HK-2 (cell line): ENCODE measurements at regions not wholly inside any gene's neighbourhood (a gene's known extent, or its start where the extent isn't known, plus 50 kb on each side); places are given as distances from the start of the nearest gene placed in this dataset.
A peak's percentile ranks its signal among the peaks of the same experiment; 100 is the strongest.
"Not testable (repeated sequence)": the region's sequence is repeated elsewhere in the genome, so short reads cannot be mapped to it uniquely, and the experiment has no call there.

Experiments used
- DNase-seq: peaks from one replicate; pipeline ENCODE4 v3.0.0-alpha.2; 2018; ENCODE audit not compliant: unreplicated experiment

DNA sequence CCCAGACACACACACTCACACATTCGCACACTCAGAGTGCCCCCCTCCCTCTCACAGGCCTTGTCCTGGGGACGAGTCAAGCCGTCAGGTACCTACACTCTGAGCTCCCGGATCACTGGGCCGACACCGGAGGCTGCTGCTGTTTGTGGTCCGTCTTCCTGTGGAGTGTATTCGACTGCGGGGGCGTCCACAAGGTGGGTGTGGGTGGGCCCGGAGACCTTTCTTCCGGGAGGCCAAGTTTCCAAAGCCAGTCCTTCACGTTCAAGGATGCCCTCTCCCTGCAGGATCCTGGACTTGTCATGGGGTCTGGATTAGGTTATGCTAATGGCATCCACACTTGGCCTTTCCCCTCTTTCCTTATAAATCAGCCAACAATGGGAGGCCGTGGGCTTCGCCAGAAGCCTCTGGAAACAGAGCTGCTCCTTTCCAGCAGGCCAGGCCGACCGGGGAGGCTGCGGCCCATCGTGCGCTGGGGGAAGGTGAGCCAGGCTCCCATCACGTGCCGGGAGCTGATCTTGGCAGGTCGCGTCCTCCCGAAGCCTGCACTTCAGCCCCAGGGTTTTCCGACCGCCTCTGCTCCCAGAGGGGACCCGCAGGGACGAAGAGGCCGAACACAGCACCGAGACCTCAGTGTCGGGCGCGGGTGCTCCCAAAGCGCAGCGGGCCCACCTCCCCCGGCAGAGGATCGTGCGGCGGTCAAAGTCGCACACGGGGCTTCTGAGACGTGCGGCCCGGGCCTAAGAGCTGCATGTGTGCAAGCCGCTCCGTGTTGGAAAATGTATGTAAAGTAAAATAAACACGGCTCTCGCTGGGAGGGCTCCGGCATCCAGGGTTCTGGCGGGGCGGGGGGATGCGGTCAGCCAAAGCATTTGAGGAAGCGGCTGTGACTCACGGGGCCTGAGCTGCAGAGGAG lies 196.5 kb upstream of the ZNF469 start:
- DNase-seq: not testable (repeated sequence)

DNA sequence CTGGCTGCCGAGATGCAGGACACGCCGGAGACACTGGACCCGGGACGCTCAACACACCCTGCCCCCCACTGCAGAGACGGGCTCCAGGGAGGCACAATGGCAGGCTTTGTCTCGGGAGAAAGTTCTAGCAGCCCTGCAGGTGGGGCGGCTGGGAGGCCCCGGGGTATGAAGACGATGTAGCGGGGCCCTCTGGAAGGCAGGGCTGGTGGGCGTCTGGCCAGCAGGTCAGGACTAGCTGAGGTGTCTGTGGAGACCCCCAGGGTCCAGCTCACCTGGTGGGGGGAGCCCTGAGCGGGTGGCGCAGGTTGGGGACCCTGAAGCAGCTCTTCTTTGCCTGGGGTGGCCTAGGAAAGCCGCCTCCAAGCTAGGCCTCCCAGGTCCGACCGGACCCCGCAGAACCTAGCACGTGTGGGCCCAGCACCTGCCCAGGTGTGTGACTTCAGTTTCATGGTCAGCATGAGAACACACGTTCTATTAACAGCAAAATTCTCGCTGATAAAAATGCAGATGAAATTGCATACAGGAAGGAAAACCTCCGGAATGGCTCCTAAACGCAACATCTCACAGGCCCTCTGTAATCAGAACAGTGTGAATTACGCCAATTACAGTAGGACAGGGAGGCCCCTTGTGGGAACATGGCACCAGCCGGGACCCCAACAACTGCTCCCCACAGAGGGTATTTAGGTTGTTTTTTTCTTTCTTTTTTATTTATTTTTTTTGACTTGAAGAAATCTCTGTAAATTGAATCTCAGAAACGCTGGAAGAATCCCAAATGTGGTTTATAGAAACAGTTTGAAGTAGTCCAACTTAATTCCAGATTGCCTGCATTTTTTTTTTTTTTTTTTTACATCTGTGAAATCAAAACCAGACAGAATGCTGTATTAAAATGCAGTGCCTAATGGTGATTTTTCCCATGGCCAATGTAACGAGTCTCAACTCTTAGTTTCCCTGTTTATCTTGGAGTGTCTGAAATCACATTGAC lies 195.6 kb upstream of the ZNF469 start:
- DNase-seq: not testable (repeated sequence)

DNA sequence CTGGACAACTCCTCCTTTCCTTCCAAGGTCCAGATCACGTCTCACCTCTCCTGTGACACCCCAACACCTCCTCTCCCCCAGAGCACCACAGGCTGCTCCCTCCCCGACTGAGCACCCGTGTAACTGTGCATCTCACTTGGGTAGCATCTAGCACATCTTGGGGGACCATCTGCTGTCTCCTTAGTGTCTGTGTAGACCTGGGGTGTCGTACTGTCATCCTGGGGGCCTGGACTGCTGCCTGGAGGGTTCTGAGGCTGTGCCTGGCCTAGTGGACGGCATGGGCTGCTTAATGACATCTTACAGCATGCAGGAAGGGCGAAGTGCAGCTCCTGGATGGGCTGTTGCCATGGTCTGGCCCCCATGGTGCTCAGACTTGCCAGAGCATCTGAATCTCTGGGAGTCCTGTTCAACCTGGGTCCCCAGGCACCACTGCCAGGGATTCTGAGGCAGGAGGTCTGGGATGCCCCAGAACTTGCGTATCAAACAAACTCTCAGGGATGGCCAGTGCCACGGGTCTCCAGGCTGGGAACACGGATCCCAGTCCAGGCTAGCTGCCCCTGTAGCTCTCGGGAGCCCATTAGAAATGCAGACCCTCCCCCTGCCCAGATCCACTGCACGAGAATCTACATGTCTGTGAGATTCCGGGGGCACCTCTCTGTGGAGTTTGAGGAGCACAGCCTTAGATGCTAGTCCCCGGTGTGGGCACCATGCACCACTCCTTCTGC lies 194.4 kb upstream of the ZNF469 start:
- DNase-seq: not testable (repeated sequence)

DNA sequence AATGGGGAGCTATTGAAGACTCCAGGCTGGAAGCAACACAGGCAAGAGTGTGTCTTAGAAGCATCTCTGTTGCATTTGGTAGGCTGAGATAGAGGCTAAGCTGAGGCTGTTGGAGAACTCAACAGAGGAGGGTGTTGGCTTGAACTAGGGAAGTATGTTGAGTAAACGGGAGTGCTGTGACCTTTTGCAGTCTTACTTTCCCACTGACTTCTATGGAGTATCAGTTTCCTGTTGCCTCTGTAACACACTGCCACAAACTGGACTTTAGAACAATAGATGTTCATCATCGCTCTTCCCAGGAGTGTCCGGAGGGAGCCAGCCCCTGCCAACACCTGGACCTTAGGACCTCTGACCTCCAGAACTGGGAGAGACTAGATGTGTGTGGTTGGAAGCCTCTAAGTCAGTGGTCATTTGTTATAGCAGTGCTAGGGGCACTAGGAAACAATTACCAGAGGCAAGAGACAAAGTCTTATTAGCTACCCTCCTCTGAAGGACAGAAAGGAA lies 192.1 kb upstream of the ZNF469 start:
- not testable (repeated sequence) for DNase-seq

DNA sequence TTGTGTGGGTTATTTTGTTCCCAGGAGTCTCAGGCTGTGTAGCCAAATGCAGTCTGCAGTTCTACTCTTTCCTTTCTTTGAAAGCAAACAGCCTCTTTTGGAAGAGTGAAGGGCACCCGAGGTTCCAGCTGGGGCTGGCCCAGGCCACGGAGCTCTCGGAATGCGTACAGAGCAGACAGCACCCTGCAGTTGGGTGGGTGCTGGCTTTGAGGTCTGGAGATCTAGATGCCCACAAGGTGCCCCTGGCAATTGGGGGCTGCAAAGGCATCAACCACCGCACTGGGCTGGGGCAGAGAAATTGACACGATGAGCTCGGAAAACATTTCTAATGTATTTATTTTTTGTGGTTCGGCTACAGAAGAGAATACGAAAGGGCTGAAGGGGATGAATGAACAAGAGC lies 191.6 kb upstream of the ZNF469 start:
- DNase-seq: not testable (repeated sequence)

DNA sequence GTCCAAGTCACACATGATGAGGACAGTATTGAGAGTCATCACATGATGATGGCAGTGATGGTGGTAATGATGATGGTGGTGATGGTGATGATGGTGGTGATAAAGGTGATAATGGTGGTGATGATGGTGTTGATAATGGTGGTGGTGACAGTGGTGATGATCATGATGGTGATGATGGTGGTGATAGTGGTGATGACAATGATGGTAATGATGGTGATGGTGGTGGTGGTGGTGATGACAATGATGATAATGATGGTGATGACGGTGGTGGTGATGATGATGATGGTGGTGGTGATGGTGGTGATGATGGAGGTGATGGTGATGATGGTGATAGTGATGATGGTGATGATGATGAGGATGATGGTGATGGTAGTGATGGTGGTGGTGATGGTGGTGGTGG lies 190.2 kb upstream of the ZNF469 start:
- DNase-seq: no peak

DNA sequence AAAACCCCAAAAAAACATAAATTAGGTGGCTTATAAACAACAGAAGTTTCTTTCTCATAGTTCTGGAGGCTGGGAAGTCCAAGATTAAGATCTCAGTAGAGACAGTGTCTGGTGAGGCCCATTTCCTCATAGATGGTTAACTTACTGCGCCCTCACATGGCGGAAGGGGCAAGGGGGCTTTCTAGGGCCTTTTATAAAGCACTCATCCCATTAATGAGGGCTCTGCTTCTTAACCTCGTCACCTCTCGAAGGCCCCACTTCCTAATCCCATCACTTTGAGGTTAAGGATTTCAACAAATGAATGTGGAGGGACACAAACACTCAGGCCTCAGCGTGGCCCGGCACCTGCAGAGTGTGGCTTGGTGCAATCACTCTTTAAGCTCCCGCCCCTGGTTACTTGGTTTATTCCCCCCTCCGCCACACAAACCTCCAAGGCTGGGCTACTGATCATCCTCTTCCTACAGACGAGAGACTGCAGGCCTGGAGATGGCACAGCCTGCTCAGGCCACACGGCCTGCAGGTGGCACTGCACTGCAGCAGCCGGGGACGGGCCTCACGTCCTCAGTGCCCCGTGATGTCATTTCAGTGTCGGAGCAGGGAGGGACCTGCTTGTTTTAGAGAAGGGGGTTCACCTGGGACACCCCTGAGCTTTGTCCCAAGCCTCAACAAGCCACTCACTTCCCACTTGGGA lies 188.9 kb upstream of the ZNF469 start:
- peak; percentile 54 for DNase-seq

DNA sequence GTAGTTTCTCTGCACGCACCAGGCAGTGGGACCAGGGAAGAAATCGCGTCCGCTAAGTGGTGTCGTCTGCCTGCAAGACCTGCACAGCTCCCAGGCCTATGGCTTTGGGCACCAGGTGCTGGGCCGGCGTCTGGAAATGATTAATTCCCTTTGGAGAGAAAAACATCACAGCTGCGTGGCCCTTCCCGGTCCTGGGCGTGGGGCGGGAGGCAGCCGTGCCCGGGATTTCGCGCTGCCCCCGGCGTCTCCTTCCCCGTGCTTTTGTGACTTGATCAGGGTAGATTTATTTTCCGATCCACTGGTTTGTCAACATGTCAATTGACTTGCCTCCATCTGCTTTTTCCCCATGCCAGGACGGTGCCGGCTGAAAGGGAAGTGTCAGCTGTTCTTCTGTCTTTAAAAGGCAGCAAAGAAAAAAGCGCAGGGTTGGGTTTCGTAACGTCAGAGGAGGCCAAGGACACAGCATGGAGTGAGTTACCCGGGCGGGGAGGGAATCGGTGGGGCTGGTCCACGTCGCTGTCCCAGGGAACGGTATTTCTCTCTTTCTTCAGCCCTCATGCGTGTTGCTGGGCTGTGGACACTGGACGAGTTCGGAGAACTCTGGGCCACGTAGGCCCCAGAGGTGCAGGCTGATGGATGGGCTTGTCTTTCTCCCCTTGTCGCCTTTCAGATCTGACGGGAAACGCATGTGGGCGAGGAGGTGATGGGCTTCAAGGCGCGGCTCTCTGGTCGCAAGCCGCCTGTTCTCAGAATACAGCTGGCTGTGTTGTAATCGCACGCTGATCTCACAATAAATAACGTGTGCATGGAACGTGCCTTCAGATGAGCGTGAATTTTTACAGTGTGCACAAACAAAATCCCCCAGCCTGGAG lies 188.1 kb upstream of the ZNF469 start:
- peak; percentile 21 for DNase-seq

DNA sequence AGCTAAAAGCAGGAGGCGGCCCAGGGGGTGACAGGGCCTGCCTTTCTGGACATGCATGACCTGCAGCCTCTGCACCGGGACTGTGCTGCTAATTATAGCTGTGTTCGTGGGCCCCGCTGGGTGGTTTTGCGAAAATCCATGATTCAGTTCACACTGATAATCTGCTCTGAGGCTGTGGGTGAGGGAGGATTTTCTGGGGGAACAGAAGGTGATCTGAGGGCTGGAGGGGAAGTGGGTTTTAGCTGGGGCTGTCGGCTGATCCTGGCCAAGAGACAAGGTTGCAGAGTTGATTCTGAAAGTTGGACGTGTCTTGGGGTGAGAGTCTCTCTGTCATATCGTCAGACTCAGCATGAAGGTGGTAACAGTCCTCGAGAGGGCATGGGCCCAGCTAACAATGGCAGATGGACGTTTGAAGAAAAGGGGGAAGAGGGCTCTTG lies 187.5 kb upstream of the ZNF469 start:
- no peak for DNase-seq

DNA sequence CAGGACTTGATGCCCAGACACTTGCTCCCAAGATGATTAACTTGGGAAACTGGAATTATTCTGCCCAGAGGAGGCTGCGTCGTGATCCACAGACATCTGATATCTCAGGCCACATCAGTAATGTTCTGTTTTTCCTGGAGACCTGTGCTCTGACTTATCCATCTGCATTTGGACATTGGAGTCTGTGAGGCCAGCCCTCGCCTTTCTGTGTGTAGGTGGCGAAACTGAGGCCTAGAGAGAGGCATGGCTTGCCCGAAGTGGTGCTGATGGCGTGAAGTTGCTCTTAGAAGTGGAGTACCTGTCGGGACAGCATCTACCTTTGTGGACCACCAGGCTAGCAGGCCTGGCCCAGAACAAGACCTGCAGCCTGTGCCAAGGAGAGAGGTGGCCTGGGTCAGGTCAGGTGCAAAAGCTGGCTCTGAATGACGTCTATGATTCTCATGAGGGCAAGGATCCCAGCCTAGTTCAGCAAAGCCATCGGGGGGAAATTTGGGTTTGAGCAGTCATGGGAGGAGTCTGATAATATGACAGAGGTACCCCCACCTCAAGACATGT lies 186.8 kb upstream of the ZNF469 start:
- no peak for DNase-seq

DNA sequence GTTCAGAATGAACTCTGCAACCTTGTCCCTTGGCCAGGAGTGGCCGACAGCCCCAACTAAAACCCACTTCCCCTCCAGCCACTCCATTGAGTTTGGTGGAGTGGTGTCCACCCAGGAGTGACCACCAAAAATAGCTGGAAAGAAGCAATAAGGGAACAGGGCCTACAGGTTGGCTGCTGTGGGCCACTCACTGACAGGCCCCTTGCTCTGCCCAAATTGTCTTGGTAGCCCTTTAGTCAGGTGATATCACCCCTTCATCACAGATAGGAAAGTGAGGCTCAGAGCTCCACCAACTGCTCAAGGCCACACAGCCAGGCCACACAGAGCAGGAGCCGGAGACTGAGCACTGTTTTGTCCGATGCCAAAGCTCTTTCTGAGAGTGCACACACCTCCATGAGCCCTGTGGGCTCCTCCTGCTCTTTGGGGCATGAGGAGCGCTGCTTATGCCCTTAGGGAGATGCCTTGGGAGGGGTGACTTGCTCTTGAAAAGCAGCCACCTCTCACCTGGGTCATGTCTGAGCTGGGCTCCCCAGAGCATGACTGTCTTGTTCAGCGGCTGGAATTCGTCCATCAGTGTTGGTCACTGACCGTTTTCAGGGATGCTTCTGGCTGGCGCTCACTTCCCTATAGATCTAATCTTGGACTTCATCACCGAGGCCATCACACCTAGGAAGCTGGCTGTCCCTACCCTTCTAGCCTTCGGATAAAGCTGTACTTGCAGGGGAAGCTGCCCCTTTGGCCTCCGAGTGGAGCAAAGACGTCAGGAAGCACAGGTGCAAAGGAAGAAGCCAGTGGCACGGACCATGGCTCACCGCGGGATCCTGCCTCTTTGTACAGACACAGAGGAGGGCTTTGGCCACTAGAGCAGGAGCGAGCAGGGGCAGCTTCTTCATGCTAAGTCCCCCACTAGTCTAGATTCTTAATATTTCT lies 186.0 kb upstream of the ZNF469 start:
- no peak for DNase-seq

DNA sequence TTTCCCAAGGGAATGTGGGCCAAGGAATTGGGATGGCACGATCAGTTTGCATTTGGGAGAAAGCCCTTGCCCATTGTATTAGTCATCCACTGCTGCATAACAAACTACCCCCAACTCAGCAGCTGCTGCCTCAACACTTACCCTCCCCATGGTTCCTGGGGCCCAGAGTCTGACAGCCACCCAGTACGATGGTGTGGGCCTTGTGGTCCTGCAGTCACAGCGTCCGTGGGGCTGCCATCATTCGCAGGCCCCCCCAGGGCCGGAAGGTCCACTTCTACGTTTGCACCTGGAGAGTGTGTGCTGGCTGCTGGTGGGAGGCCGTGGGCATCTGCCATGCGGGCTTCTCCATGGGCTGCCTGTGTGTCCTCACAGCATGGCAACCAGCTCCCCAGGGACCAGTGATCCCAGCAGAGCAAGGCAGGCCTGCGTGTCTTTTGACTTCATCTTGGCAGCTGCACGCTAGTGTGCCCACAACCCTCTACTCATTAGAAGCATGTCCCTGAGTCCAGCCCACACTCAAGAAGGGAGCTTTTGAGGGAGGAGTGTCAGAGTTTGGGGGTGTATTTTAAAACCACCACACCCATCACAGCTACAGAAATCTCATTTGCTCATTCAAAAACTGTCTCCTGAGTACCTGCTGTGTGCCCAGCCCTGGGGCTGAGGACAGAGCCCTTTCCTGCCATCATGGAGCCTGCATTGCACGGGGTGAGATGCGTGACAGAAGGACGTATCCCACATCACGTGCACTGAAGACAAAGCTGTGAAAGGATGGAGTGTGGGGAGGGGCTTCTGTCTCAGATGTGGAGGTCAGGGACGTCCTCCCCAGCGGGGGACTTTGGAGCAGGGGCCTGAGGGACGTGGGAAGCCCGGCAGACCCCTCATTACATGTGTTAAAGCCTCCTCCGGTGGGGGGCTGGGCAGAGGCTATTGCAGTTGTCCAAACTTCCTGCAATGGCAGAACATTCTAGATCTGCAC lies 185.0 kb upstream of the ZNF469 start:
- DNase-seq: no peak

DNA sequence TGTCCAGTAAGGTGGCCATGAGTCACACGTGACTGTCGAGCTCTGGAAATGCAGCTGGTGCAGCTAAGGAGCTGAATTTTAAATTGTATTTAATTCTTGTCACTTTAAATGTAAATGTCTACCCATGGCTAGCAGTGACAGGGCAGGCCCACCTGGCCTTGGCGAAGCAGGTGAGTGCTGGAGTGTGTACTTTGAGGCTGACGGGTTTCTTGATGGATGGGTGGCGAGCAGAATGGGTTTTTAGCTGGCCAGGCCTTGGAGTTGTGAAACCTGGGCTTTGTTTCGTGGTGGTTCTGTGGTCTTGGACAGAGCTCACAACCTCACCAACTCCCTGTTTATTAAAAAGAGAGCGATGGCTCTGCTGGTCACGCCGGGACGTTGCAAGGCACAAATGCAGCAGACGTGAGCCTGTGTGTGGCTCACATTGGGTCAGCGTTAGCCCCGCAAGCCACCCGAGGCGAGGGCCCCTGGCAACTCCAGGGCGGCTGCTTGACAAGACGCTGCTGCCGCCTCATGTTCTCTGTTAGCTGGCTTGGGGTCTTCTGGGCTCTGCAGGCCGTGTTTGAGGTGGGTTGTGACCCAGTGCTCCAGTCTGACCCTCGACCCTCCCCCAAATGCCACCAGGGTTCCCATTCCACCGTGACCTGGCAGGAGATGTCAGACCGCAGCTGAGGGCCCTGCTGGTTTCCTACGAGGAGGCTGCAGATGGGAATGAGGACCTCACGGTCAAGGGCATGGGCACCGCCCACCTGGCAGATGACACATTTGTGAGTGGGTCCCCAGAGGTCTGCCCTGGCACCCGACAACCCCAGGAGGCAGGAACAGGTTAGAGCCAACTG lies 184.1 kb upstream of the ZNF469 start:
- DNase-seq: not testable (repeated sequence)

DNA sequence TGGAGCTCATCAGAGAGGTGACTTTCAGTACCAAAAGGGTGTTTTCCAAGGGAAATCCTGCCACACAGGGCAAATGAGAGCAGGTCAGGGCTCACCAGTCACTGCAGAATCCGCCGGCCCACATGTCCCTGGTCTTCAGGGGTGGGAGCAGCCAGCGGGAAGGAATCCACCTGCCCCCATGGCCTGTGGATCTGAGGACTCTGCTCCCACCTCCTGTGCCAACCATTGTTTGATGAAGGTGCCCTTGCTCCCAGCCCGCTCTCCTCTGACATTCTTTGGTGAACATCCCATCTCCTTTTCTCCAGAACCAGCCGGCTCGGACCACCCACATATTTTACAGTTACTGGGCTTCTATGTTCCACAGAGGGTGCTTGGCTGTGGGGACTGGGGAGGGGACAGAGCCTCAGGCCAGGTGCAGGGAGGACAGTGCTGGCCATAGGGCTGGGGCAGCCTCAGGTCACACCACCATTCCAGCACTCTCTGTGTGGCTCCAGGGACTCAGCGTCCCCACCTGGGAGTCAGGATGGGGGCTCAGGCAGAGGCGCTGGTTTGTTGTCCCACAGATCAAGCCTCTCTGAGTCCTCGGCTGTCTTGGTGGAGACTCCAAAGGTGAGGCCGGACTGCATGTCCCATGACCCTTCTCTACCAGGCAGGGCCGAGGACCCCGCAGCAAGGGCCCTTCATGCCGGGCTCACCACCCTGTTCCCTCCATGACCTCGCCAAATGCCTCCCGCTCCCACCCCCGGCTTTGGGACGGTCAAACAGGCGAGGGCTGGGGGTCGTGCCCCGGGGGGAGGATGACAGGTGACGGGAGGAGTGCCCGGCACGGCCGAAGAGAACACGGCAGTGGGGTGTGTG lies 183.2 kb upstream of the ZNF469 start:
- not testable (repeated sequence) for DNase-seq

DNA sequence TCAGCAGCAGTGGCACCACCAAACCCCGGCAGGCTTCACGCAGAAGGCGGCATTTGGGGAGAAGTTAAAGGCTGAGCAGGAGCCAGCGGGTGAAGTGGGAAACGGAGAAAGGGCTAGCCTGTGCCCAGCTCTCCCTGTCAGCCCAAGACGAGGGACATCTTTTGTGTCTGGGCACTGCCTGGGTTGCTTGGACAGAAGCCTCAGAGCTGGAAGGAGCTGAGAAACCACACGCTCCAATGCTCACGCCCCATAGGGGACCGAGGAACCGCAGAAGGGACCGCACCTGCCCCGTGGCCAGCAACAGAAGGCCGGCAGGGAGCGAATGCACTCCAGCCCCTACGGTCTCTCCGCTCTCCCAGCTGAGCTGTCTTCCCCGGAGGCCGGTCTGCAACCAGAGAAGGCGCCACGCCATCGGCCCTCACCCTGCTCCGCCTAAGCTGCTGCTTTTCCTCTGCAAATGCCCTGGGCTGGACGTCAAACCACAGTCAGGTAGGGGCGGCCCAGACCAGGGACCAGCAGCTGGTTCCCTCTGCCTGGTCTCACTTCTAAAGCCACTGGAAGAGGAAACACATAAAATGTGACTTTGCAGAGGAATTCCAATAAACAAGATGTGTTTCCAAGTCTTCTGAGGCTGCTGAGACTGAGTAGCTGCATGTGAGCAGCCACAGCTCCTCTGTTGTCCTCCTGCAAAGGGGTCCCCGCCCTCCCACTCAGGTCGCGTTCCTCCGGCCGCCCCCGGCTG lies 182.4 kb upstream of the ZNF469 start:
- not testable (repeated sequence) for DNase-seq
